AG08395 (cell line): ENCODE measurements at regions not wholly inside any gene's neighbourhood (a gene's known extent, or its start where the extent isn't known, plus 50 kb on each side); places are given as distances from the start of the nearest gene placed in this dataset.
A peak's percentile ranks its signal among the peaks of the same experiment; 100 is the strongest.

ENCODE experiments used
- DNase-seq: peaks from one replicate; pipeline ENCODE4 v3.0.0; 2012; ENCODE audit warnings: mixed read lengths, low spot score

DNA sequence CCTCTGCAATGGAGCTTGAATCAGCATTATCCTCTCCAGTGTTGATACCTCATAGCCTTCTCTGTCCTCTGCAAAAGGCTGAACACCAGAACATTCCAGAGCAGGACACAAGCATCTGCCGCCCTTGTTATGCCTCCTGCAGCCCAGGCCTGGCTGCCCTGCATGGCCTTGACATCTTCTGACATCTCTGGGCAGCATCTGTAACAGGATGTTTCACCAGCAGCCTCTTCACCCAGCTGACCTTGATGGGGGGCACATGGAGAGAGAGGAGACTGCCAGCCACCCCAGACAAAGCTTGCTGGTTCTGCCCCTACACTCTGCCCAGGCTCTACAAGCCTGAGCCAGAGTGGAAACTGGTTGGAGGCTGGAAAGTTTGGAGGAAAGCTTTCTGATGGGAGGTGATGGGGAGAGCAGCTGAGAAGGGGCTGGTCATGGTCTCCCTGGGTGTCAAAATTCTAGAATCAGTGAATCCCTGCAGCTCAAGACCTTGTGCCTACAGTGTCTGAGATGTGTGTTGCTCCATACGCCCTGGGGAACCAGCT lies 145.1 kb downstream of the MRPL14 start:
- no peak for DNase-seq

DNA sequence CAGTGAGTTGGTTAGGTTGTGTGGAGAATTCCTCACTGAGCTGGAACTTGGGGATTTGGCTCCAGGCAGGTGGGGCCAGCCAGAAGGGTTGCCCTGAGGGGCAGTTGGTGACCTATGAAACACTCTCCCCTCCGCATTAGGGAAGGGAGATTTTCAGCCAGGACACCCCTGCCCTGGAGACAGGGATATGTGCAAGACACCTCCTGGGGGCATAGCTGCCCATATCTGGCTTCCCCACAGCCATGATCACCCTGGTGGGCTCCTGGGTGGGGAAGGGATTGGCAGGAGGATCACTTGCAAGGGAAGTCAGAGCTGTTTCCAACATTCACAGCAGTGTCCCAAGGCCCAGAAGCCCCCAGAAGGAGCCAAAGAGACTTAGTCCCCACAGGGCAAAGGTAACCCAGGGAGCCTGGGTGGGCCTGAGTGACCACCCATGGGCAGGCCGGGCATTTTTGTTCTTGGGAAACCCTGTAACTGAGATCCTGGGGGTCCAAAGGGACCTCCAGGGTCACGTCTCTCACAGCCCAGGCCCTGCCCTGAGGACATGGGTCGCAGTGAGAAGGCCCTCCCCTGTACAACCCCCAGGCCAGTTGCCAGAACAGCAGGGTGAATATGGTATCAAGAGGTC lies 145.8 kb downstream of the MRPL14 start:
- DNase-seq, result no peak

- DNase-seq, result no peak
These were observed 147.1 kb downstream of the MRPL14 start for GRCh38 chr6:43980004-43980795.

GRCh38 chr6:43979525-43979924 lies 147.7 kb downstream of the MRPL14 start:
- DNase-seq, result no peak

DNA sequence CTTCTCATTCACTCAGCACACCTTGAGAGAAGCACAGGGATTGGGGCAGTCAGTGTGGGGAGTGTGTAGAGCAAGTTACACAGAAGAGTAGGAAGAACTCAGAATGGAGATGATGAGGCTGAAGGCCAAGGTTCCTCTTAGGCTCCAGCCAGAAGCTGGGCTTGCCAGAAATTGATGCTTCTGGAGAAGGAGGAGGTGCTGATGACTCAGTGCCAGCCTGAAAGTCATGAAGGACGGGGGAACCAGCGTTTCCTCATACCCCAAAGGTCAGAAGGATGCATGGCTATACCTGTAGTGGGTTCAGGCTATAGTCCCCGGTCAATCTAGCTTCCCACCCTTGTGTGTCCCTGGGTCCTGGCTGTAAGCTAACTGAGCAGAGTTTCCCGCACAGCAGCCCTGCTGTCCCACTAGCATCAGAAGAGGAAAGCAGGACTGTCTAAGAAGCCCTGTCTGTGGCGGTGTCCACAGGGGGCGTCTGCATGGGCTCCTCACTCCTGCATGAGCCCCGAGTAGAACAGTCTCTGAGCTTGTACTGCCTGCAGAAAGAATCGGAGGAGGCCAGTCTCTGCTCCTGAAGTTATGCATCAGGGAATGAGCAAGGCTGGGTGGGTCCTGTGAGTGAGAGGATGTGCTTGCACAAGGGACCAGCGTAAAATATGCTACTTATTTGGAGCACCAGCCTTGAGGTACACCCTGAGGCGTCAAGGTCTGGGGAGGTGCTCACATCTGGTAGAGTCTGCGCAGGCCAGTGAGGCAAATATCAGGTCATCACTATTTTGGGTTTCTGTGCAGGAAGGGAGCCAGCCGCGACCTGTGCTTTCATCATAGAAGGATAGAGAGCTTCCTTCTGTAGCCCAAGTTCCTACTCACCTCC lies 148.5 kb downstream of the MRPL14 start:
- peak; percentile 51 for DNase-seq

- no peak for DNase-seq
These were observed 149.7 kb downstream of the MRPL14 start for GRCh38 chr6:43977404-43978111.

DNA sequence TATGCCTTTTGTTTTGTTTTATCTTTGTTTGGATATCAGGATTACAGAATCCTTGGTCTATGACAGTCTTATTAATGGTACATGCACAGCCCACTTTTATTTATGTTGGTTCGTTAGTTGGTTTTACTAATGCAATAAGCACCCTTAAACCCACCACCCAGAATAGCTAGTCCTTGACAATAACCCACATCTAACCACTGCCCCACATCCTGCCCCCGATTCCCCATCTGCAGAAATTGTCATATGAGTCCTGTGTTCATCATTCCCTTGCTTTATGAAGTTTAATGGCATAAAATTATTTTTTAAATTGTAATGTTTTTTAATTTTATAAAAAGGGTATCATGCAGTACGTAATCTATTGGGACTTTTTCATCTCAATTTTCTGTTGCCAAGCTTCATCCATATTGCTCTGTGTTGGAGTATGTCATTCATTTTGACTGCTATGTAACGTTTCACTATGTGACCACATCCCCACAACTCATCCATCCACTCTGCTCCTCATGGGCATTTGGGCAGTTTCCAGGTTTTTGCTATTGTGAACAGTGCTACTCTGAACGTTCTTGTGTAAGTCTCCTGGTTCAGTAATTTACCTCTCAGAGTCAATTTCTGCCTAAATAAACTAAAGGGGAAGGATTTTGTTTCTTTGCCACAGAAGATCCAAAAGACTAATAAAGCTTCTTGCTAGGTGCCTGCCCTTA lies 150.4 kb downstream of the MRPL14 start:
- no peak for DNase-seq

- no peak for DNase-seq
These were observed 152.5 kb downstream of the MRPL14 start for GRCh38 chr6:43974643-43975230.

DNA sequence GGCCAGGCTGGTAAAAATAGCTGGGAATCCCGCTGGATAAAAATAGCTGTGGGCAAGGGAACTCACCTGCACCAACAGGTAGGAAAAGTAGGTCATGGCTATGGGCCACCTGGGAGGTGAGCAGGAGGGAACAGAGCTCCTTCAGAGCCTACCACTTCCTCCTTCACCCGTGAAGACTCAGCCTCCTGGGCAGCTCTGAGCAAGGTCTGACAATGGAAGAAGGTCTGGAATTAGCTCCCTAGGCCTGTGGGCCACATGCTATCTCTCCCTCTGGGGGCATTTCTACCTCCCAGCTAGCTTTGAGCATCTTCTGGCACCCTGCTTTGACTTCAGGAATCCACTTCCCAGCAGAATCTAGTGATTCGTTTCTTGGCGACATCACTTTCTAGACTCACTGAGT lies 153.9 kb downstream of the MRPL14 start:
- no peak for DNase-seq

- DNase-seq, result peak; percentile 90
These were observed 154.3 kb downstream of the MRPL14 start for GRCh38 chr6:43972913-43973300.

DNA sequence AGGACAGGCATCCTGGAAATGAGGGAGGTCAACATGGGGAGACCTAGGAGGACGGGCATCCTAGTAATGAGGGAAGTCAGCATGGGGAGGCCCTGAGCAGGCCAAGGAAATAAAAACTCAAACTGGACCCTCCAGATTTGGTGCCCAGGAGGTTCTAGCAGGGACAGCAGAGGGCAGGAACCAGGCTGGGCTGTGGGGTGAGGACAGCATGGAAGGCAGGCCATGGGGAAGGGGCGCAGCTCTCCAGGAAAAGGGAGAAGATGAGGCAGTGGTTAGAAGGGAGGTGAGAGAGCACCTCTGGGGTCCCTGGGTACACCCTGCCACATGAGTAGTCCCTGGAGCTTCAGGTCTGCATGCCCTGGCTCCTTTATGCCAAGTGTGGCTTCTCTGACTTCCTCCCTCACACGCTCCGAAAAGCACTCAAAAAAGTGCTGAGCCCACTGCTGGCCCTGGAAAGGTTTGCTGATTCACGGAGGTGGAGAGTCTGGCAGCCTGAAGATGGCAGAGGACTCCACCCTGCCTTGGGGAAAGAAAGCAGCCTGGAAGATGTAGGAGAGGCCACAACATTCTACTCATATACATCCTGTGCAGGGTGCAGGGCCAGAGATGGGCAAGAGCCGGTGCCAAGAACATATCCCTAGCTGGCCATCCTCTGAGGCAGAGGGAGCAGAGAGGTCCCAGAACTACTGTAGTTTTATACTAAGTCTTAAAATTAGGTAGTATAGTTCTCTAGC lies 154.9 kb downstream of the MRPL14 start:
- DNase-seq, result peak; percentile 32

DNA sequence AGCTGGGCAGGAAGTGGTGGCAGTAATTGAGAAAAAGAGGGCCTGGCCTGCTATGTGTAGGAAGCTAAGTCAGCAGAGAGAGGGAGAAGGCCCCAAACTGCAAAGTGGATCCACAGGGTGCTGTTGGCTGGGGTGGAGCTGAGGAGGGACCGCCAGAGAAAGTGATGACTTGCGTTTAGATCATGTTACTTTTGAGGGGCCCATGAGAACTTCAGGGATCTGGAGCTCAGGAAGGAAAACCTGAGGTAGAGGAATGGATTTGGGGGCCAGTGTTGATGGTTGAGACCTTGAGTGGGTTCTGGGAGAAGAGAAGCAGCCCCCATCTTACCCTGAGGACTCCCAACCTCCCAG lies 155.5 kb downstream of the MRPL14 start:
- no peak for DNase-seq

GRCh38 chr6:43970913-43971775 lies 156.1 kb downstream of the MRPL14 start:
- DNase-seq, result no peak

DNA sequence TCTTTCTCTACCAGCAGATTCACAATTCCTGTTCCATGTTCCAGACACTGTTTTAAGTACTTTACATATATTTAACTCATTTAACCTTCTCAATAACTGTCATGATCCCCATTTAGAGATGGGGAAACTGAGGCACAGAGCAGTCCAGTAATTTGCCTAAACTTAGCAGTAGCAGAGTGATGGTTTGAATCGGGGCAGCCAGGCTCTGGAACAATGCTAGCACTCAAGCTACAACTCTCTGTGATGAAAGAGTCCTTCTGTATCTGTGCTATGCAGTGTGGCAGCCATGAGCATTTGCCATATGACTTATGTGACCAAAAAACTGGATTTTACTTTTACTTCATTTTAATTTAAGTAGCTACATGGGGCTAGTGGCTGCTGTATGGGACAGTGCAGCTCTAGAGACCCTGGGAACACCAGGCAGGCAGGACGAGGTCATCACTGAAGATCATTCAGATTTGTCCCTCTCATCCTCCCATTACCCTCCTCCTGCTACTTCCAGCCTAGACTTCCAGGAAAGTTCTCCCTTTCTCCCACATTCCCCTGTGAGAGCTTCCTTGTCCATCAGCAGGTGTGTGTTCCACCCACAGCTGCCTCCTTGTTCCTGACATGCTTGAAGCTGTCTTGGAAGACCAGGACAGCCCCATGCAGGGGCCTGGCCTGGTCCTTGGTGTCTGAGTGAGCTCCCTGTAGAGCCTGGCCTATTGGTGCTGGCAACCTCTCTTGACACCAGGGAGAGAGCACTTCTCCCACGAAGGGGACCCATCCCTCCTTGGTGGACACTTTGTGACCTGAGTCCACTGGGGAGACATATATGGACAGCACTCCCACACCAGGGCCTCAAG lies 157.0 kb downstream of the MRPL14 start:
- no peak for DNase-seq

DNA sequence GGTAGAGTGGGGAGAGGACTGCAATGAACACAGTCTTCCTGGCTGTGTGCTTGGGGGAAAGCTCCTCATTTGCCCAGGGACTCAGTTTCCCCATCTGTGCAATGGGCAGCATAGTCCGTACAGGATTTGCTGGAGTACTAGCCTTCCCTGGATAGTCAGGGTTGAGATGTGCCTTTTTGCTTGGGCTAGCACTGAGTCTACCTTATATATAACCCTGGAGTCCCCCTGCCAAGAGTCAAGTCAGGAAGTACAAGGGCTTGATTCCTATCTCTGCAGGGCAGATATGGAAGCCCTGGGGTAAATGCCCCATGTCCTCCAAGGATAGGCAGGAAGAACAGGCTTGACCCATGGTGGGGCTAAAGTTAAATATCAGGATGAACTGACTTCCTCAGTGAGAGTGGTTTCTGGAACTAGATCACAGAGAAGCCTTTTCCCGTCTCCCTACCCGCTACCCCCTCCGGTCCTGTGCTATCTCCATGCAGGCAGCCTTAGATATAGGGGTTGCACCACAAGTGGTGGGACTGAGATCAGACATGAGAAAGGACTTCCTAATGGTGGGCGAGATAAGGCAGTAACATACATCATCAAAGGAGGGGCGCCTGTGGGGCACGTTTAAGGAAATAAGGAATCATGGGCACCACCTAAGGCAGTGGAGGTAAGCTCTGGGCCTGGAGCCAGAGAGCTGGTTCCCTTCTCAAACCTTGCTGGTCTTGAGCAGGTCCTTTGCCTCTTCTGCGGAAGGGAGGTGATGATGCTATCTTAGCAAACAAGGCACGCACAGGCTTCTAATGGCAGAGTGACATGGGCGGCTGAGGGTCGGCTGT lies 157.9 kb downstream of the MRPL14 start:
- no peak for DNase-seq

DNA sequence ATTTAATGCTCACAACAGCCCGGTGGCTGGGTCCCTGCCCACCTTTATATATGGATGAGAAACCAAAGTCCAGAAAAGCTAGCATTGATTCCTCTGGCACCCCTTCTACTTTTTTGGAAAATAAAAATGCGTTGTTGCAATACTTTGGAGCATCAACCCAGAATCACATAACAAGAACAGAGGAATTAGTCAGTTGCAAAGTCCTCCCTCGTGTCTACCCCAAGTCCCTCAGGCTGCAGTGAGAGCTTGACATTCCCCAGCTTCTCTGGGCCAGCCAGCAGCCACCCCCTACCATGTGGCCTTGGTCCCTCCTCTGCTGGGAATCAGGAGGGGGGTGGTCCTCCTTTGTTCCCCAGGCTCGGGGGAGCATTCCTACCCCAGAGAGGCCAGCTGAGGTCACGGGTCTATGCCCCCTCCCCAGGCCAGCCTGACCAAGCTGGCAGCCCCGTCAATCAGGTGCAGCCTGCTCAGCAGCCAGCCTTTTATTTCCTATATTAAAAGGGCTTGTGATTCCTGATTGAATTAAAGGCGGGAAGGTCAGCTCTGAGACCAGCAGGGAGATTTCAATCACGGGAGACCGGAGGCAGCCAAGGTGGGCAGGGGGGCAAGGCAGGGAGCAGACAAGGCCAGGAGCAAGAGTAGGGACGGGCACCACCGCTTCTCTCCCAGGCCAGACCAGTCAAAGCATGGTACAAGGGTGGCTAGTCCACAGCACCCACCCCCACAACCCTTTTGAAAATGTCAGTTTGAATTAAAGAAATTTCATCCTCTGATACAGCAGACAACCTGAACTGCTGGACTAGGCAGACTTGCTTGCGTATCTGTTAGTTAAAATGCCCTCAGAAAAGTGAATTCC lies 158.9 kb downstream of the MRPL14 start:
- no peak for DNase-seq

DNA sequence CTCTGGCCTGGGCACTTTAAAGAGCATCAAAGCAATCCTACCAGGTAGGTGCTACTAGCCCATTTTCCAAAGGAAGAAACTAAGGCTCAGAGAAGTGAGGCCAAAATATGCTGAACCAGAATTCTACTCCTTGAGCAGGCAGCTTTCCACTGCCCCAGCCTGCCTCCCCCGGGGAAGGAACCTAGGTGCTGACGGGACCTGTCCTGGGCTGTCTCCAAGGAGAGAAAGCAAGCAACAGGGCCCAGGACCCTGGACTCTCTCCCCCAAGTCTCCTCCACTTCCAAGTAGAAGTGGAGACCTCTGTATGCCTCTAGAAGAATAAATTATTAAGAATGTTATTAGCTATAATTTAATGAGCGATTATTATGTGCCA lies 159.5 kb downstream of the MRPL14 start:
- no peak for DNase-seq
